HUES64 (cell line): ENCODE measurements at regions not wholly inside any gene's neighbourhood (a gene's known extent, or its start where the extent isn't known, plus 50 kb on each side); places are given as distances from the start of the nearest gene placed in this dataset.
A peak's percentile ranks its signal among the peaks of the same experiment; 100 is the strongest.

Experiments used
- H3K27ac ChIP-seq: 2 replicates; pipeline ENCODE4 v1.7.0; 2013; ENCODE audit warnings: low read depth, low read length, inconsistent platforms
- H3K27me3 ChIP-seq: 2 replicates; pipeline ENCODE4 v1.6.1; 2013; ENCODE audit warnings: mild to moderate bottlenecking, low read length; ENCODE audit not compliant: insufficient read depth
- H3K36me3 ChIP-seq: 2 replicates; pipeline ENCODE4 v1.6.1; 2013; ENCODE audit warnings: mild to moderate bottlenecking, low read length; ENCODE audit not compliant: insufficient read depth
- H3K4me1 ChIP-seq: 2 replicates; pipeline ENCODE4 v1.6.1; 2013; ENCODE audit warnings: mild to moderate bottlenecking, low read length, moderate library complexity; ENCODE audit not compliant: insufficient read depth
- H3K4me3 ChIP-seq: 2 replicates; pipeline ENCODE4 v1.5.1; 2013; ENCODE audit warnings: mild to moderate bottlenecking, low read length, moderate library complexity
- H3K9ac ChIP-seq: 2 replicates; pipeline ENCODE4 v1.6.1; 2013; ENCODE audit warnings: mild to moderate bottlenecking, low read depth, low read length
- H3K9me3 ChIP-seq: 2 replicates; pipeline ENCODE4 v1.6.1; 2013; ENCODE audit warnings: low read depth, low read length; ENCODE audit not compliant: insufficient read depth
- WGBS: fragments of 150-250, 120-280 bp; methylation state at CpG from one replicate; pipeline ENCODE4 v1.1.7; 2013; ENCODE audit warnings: missing lambda C conversion rate; 5-methylcytosine and 5-hydroxymethylcytosine counted together

DNA sequence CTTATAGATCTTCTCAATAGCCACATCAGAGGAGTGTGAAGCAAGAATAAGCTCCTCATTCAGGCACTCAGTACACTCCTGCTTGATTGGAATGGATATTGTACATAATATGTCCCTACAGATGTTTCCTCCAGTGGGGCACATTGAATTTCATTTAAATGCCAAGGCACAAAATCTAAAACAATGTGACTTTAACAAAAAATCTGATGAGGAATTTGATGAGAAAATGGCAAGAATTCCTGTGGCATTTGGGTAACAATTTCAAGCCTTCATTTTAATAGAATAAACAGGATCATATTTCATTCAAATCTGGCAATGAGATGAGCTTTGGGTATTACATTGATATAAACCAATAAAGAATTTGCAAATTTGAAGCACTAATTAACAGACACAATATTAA is 307.7 kb upstream of the PKN2 start:
- Histone ChIP-seq H3K27me3 (no peaks in the 10 kb centered on the region), H3K9ac (no peak overlapping the region), H3K9me3 (no peaks in the 10 kb centered on the region), H3K27ac (no peak overlapping the region), H3K36me3 (no peaks in the 10 kb centered on the region), H3K4me1 (no peaks in the 10 kb centered on the region), H3K4me3 (no peak overlapping the region)

- H3K27ac ChIP-seq = no peak overlapping the region
- no peaks in the 10 kb centered on the region for H3K9me3 ChIP-seq
- H3K9ac ChIP-seq = no peak overlapping the region
- no peaks in the 10 kb centered on the region for H3K36me3 ChIP-seq
- no peak overlapping the region for H3K4me3 ChIP-seq
- H3K27me3 ChIP-seq = no peaks in the 10 kb centered on the region
- WGBS = 96% methylated on average over 3 of the region's 3 CpGs
- no peaks in the 10 kb centered on the region for H3K4me1 ChIP-seq
Measured at GRCh38 chr1:88378560-88378959, 305.5 kb upstream of the PKN2 start.

GRCh38 chr1:88394958-88395357 is 289.1 kb upstream of the PKN2 start:
- H3K36me3 ChIP-seq = no peaks in the 10 kb centered on the region
- H3K27ac ChIP-seq = no peak overlapping the region
- WGBS = 75% methylated on average over 1 of the region's 2 CpGs
- H3K9ac ChIP-seq = no peak overlapping the region
- H3K27me3 ChIP-seq = no peaks in the 10 kb centered on the region
- no peak overlapping the region for H3K4me3 ChIP-seq
- peaks cover 6% of the 10 kb centered on the region; the same call in 1 of the 2 replicates for H3K4me1 ChIP-seq
- H3K9me3 ChIP-seq = no peaks in the 10 kb centered on the region

DNA sequence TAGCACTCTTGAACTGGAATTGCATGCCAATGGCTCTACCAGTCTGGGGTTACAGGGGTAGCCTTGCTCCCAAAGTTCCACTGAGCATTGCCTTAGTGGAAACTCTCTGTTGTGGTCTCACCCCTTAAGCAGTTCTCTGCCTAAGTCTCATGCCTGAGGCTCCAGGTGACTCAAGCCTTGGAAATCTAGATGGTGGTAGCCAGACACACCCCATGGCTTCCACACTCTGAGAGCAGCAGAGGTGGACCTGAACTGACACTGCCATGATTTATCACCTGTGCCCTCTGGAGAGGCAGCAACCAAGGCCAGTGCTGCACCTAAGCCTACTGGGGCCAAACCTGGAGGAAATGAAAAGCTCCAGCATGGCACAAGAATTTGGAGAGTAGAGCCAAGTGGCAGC is 285.7 kb upstream of the PKN2 start:
- H3K9me3 ChIP-seq = no peaks in the 10 kb centered on the region
- H3K4me1 ChIP-seq = peaks cover 6% of the 10 kb centered on the region; the same call in 1 of the 2 replicates
- no peaks in the 10 kb centered on the region for H3K36me3 ChIP-seq
- H3K4me3 ChIP-seq = no peak overlapping the region
- H3K9ac ChIP-seq = no peak overlapping the region
- no peaks in the 10 kb centered on the region for H3K27me3 ChIP-seq
- no peak overlapping the region for H3K27ac ChIP-seq

- Histone ChIP-seq H3K4me1 (peaks cover 15% of the 10 kb centered on the region), H3K27ac (no peak overlapping the region), H3K9ac (no peak overlapping the region), H3K4me3 (no peak overlapping the region), H3K36me3 (no peaks in the 10 kb centered on the region), H3K27me3 (no peaks in the 10 kb centered on the region), H3K9me3 (no peaks in the 10 kb centered on the region)
- 92% methylated on average over 1 of the region's 1 CpG for WGBS
Measured at GRCh38 chr1:88399690-88400089, 284.4 kb upstream of the PKN2 start.

- no peaks in the 10 kb centered on the region for H3K36me3 ChIP-seq
- H3K27me3 ChIP-seq = no peaks in the 10 kb centered on the region
- peaks cover 17% of the 10 kb centered on the region for H3K4me1 ChIP-seq
- H3K9me3 ChIP-seq = no peaks in the 10 kb centered on the region
- H3K4me3 ChIP-seq = no peak overlapping the region
- no peak overlapping the region for H3K27ac ChIP-seq
- WGBS = 100% methylated on average over 1 of the region's 1 CpG
- H3K9ac ChIP-seq = no peak overlapping the region
Measured at GRCh38 chr1:88401313-88401712, 282.8 kb upstream of the PKN2 start.

DNA sequence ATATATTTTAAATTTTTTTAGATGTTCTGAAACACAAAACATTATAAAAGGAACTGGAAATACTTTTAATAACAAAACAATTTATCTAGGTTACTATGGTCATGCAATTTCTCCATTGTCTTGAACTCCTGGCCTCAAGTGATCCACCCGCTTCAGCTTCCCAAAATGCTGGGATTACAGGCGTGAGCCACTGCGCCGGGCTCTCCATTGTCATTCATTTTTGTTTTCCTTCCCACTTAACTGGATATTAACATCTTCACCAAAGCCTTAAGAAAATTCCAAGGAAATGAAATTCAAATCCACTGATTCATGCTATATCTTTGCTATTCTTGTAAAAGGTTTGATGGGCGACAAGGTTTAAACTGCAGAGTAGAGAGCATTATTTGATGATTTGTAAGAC is 279.5 kb upstream of the PKN2 start:
- Histone ChIP-seq H3K4me1 (peaks cover 17% of the 10 kb centered on the region), H3K9ac (no peak overlapping the region), H3K27me3 (no peaks in the 10 kb centered on the region), H3K27ac (peak overlapping the region; percentile 77), H3K36me3 (no peaks in the 10 kb centered on the region), H3K4me3 (no peak overlapping the region), H3K9me3 (0 out of 2 replicates have a peak, but pooled peaks cover 8% of the 10 kb centered on the region)
- 29% methylated on average over 4 of the region's 5 CpGs for WGBS

GRCh38 chr1:88407248-88407647 is 276.8 kb upstream of the PKN2 start:
- WGBS = 94% methylated on average over 3 of the region's 3 CpGs
- Histone ChIP-seq H3K27me3 (no peaks in the 10 kb centered on the region), H3K27ac (no peak overlapping the region), H3K9ac (no peak overlapping the region), H3K36me3 (no peaks in the 10 kb centered on the region), H3K4me3 (no peak overlapping the region), H3K4me1 (peaks cover 17% of the 10 kb centered on the region), H3K9me3 (0 out of 2 replicates have a peak, but pooled peaks cover 8% of the 10 kb centered on the region)

DNA sequence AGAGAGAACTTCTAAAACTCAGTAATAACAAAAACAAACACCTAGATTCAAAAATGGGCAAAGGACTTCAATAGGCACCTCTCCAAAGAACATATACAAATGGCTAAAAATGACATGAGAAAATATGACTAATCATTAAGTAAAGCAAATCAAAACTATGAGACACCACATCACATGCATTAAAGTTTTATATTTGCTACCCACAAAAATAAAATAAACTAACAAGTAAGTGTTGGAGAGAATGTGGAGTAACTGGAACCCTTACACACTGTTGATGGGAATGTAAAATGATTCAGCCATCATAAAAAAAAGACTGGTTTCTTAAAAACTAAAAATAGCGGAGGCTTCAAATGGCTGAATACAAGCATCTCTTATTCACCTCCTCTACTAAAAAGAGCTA is 262.1 kb upstream of the PKN2 start:
- no peaks in the 10 kb centered on the region for H3K36me3 ChIP-seq
- peaks cover 10% of the 10 kb centered on the region; the same call in 1 of the 2 replicates for H3K9me3 ChIP-seq
- H3K27me3 ChIP-seq = no peaks in the 10 kb centered on the region
- no CpG with 5 or more reads among the region's 1 CpG for WGBS
- no peaks in the 10 kb centered on the region for H3K4me1 ChIP-seq
- no peak overlapping the region for H3K4me3 ChIP-seq
- H3K27ac ChIP-seq = no peak overlapping the region
- H3K9ac ChIP-seq = no peak overlapping the region

GRCh38 chr1:88433556-88433955 is 250.5 kb upstream of the PKN2 start:
- 100% methylated on average over 1 of the region's 1 CpG for WGBS
- H3K4me1 ChIP-seq = no peaks in the 10 kb centered on the region
- H3K9ac ChIP-seq = no peak overlapping the region
- no peaks in the 10 kb centered on the region for H3K36me3 ChIP-seq
- no peak overlapping the region for H3K27ac ChIP-seq
- H3K4me3 ChIP-seq = no peak overlapping the region
- H3K9me3 ChIP-seq = no peaks in the 10 kb centered on the region
- no peaks in the 10 kb centered on the region for H3K27me3 ChIP-seq

DNA sequence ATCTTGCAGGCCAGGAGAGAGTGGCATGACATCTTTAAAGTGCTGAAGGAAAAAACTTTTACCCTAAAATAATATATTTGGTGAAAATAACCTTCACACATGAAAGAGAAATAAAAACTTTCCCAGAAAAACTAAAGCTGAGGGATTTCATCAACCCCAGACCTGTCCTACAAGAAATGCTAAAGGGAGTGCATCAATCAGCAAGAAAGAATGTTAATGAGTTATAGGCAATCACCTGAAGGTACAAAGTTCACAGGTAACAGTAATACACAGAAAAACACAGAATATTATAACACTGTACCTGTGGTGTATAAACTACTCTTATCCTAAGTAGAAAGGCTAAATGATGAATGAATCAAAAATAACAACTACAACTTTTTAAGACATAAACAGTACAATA is 249.2 kb upstream of the PKN2 start:
- Histone ChIP-seq H3K27ac (no peak overlapping the region), H3K4me3 (no peak overlapping the region), H3K9ac (no peak overlapping the region), H3K4me1 (no peaks in the 10 kb centered on the region), H3K27me3 (no peaks in the 10 kb centered on the region), H3K36me3 (no peaks in the 10 kb centered on the region), H3K9me3 (no peaks in the 10 kb centered on the region)

- Histone ChIP-seq H3K27me3 (no peaks in the 10 kb centered on the region), H3K36me3 (no peaks in the 10 kb centered on the region), H3K4me1 (no peaks in the 10 kb centered on the region), H3K9me3 (0 out of 2 replicates have a peak, but pooled peaks cover 4% of the 10 kb centered on the region), H3K27ac (no peak overlapping the region), H3K9ac (no peak overlapping the region), H3K4me3 (no peak overlapping the region)
- 92% methylated on average over 2 of the region's 2 CpGs for WGBS
Measured at GRCh38 chr1:88441022-88441421, 243.1 kb upstream of the PKN2 start.
